ENCODE measurements at regions not wholly inside any gene's neighbourhood (a gene's known extent, or its start where the extent isn't known, plus 50 kb on each side); places are given as distances from the start of the nearest gene placed in this dataset.

- no peak overlapping the region for H3K4me3 Mint-ChIP-seq (ENCODE audit: low read depth)
Measured at GRCh38 chr3:89682556-89682955, 575.1 kb downstream of the EPHA3 start.

GRCh38 chr3:89685731-89686130 lies 578.3 kb downstream of the EPHA3 start:
- no peak for DNase-seq (ENCODE audit: low spot score, unreplicated experiment)
- Mint-ChIP-seq H3K4me1 (ENCODE audit: low read depth) (peaks cover 6% of the 10 kb centered on the region), H3K36me3 (ENCODE audit: insufficient read depth) (no peaks in the 10 kb centered on the region), H3K27ac (no peak overlapping the region), H3K27me3 (no peaks in the 10 kb centered on the region), H3K9me3 (ENCODE audit: low read depth) (no peaks in the 10 kb centered on the region), H3K4me3 (ENCODE audit: low read depth) (no peak overlapping the region)
- TF ChIP-seq CTCF (IDR thresholded peaks at IDR 0.05; ENCODE audit: unreplicated experiment) = no peak

More at GRCh38 chr3:89682556-89682955, 575.1 kb downstream of the EPHA3 start:
- DNase-seq (ENCODE audit: low spot score, unreplicated experiment) = no peak
- no peak for TF ChIP-seq CTCF (IDR thresholded peaks at IDR 0.05; ENCODE audit: unreplicated experiment)
- Mint-ChIP-seq H3K36me3 (ENCODE audit: insufficient read depth) (no peaks in the 10 kb centered on the region), H3K9me3 (ENCODE audit: low read depth) (no peaks in the 10 kb centered on the region), H3K27ac (no peak overlapping the region), H3K4me1 (ENCODE audit: low read depth) (peaks cover 9% of the 10 kb centered on the region), H3K27me3 (no peaks in the 10 kb centered on the region)

GRCh38 chr3:89690646-89691045 lies 583.2 kb downstream of the EPHA3 start:
- Mint-ChIP-seq H3K27me3 (no peaks in the 10 kb centered on the region), H3K9me3 (ENCODE audit: low read depth) (no peaks in the 10 kb centered on the region), H3K27ac (no peak overlapping the region), H3K36me3 (ENCODE audit: insufficient read depth) (no peaks in the 10 kb centered on the region), H3K4me3 (ENCODE audit: low read depth) (no peak overlapping the region), H3K4me1 (ENCODE audit: low read depth) (peaks cover 6% of the 10 kb centered on the region)
- no peak for DNase-seq (ENCODE audit: low spot score, unreplicated experiment)
- no peak for TF ChIP-seq CTCF (IDR thresholded peaks at IDR 0.05; ENCODE audit: unreplicated experiment)

- H3K4me3 Mint-ChIP-seq (ENCODE audit: low read depth) = no peak overlapping the region
- no peaks in the 10 kb centered on the region for H3K4me1 Mint-ChIP-seq (ENCODE audit: low read depth)
- DNase-seq (ENCODE audit: low spot score, unreplicated experiment) = no peak
- TF ChIP-seq CTCF (IDR thresholded peaks at IDR 0.05; ENCODE audit: unreplicated experiment) = no peak
- H3K36me3 Mint-ChIP-seq (ENCODE audit: insufficient read depth) = no peaks in the 10 kb centered on the region
- no peak overlapping the region for H3K27ac Mint-ChIP-seq
- no peaks in the 10 kb centered on the region for H3K27me3 Mint-ChIP-seq
- H3K9me3 Mint-ChIP-seq (ENCODE audit: low read depth) = no peaks in the 10 kb centered on the region
Measured at GRCh38 chr3:89692601-89693000, 585.2 kb downstream of the EPHA3 start.

GRCh38 chr3:89697321-89697916 lies 590.0 kb downstream of the EPHA3 start:
- Mint-ChIP-seq H3K36me3 (ENCODE audit: insufficient read depth) (no peaks in the 10 kb centered on the region), H3K4me3 (ENCODE audit: low read depth) (no peak overlapping the region), H3K9me3 (ENCODE audit: low read depth) (peaks cover 6% of the 10 kb centered on the region), H3K4me1 (ENCODE audit: low read depth) (no peaks in the 10 kb centered on the region), H3K27me3 (no peaks in the 10 kb centered on the region), H3K27ac (no peak overlapping the region)
- TF ChIP-seq CTCF (IDR thresholded peaks at IDR 0.05; ENCODE audit: unreplicated experiment) = no peak
- no peak for DNase-seq (ENCODE audit: low spot score, unreplicated experiment)
